ENCODE measurements at regions not wholly inside any gene's neighbourhood (a gene's known extent, or its start where the extent isn't known, plus 50 kb on each side); places are given as distances from the start of the nearest gene placed in this dataset.
"Not testable (repeated sequence)": the region's sequence is repeated elsewhere in the genome, so short reads cannot be mapped to it uniquely, and the experiment has no call there.

- H3K27me3 ChIP-seq (ENCODE audit: control insufficient read depth in 2 of 2, insufficient read depth in 1 of 2, low read length in 1 of 2): no peaks in the 10 kb centered on the region
- no peak overlapping the region for H3K4me3 ChIP-seq (ENCODE audit: low read length in 2 of 2)
- no peak overlapping the region for H3K27ac ChIP-seq (ENCODE audit: low read depth in 1 of 2, low read length in 1 of 2)
- no peaks in the 10 kb centered on the region for H3K36me3 ChIP-seq (ENCODE audit: control insufficient read depth in 2 of 2, insufficient read depth in 2 of 2, low read length in 1 of 2)
- H3K4me1 ChIP-seq (ENCODE audit: control insufficient read depth in 2 of 2, insufficient read depth in 2 of 2, low read length in 2 of 2): no peaks in the 10 kb centered on the region
- WGBS: 95% methylated on average over 5 of the region's 5 CpGs
- no peaks in the 10 kb centered on the region for H3K9me3 ChIP-seq (ENCODE audit: control insufficient read depth in 2 of 2, insufficient read depth in 1 of 2, low read length in 1 of 2)
- DNase-seq (ENCODE audit: low read depth in 6 of 9, low spot score in 9 of 9): no peak
Observed at GRCh38 chr12:126967152-126967551, 1299.8 kb upstream of the TMEM132C start.

DNA sequence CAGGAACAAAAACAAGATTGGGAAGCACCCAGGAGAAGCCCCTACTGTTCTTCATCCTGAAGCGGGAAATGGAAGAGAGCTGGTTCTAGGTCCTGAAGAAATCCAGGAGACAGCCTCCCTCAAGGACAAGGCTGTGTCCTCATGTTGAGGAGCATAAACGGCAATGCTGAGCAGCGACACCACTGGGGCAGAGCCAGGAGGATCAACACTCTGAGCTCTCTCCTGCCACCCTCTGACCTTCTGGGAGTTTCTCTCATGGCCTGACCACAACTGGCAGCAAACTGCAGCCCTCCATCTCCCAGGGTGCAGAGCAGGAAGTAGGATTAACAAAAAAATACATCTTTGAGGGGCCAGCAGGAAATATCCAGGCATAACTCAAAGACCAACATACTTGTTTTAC, 1292.2 kb upstream of the TMEM132C start:
- H3K36me3 ChIP-seq (ENCODE audit: control insufficient read depth in 2 of 2, insufficient read depth in 2 of 2, low read length in 1 of 2): no peaks in the 10 kb centered on the region
- H3K4me3 ChIP-seq (ENCODE audit: low read length in 2 of 2): no peak overlapping the region
- H3K9me3 ChIP-seq (ENCODE audit: control insufficient read depth in 2 of 2, insufficient read depth in 1 of 2, low read length in 1 of 2): no peaks in the 10 kb centered on the region
- no peak for DNase-seq (ENCODE audit: low read depth in 6 of 9, low spot score in 9 of 9)
- no peaks in the 10 kb centered on the region for H3K4me1 ChIP-seq (ENCODE audit: control insufficient read depth in 2 of 2, insufficient read depth in 2 of 2, low read length in 2 of 2)
- WGBS: 81% methylated on average over 3 of the region's 3 CpGs
- H3K27me3 ChIP-seq (ENCODE audit: control insufficient read depth in 2 of 2, insufficient read depth in 1 of 2, low read length in 1 of 2): no peaks in the 10 kb centered on the region
- H3K27ac ChIP-seq (ENCODE audit: low read depth in 1 of 2, low read length in 1 of 2): no peak overlapping the region

DNA sequence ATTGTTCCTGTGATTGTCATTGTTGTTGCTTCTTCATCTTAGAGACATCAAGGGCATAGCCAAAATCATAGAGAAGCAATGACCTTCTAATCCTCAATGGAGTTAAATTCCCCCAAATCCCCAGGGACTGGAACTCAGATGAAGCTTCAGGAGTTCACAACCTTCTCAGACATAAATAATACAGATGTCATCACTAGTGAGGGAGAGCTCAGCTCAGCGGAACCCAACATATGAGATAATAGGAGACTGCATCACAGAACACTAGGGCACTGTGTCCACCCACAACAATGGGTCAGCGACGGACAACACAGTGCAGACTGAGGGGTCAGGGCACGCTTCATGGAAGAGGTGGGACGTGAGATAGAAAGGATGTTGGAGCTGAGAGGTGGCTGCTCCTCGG, 1290.4 kb upstream of the TMEM132C start:
- no peak for DNase-seq (ENCODE audit: low read depth in 6 of 9, low spot score in 9 of 9)
- Histone ChIP-seq H3K4me3 (ENCODE audit: low read length in 2 of 2) (no peak overlapping the region), H3K4me1 (ENCODE audit: control insufficient read depth in 2 of 2, insufficient read depth in 2 of 2, low read length in 2 of 2) (no peaks in the 10 kb centered on the region), H3K27ac (ENCODE audit: low read depth in 1 of 2, low read length in 1 of 2) (no peak overlapping the region), H3K27me3 (ENCODE audit: control insufficient read depth in 2 of 2, insufficient read depth in 1 of 2, low read length in 1 of 2) (no peaks in the 10 kb centered on the region), H3K9me3 (ENCODE audit: control insufficient read depth in 2 of 2, insufficient read depth in 1 of 2, low read length in 1 of 2) (no peaks in the 10 kb centered on the region), H3K36me3 (ENCODE audit: control insufficient read depth in 2 of 2, insufficient read depth in 2 of 2, low read length in 1 of 2) (no peaks in the 10 kb centered on the region)
- WGBS: 82% methylated on average over 6 of the region's 6 CpGs

GRCh38 chr12:126979564-126979963, 1287.4 kb upstream of the TMEM132C start:
- H3K27ac ChIP-seq (ENCODE audit: low read depth in 1 of 2, low read length in 1 of 2); H3K4me1 ChIP-seq (ENCODE audit: control insufficient read depth in 2 of 2, insufficient read depth in 2 of 2, low read length in 2 of 2); DNase-seq (ENCODE audit: low read depth in 6 of 9, low spot score in 9 of 9); H3K36me3 ChIP-seq (ENCODE audit: control insufficient read depth in 2 of 2, insufficient read depth in 2 of 2, low read length in 1 of 2); H3K4me3 ChIP-seq (ENCODE audit: low read length in 2 of 2); H3K27me3 ChIP-seq (ENCODE audit: control insufficient read depth in 2 of 2, insufficient read depth in 1 of 2, low read length in 1 of 2); H3K9me3 ChIP-seq (ENCODE audit: control insufficient read depth in 2 of 2, insufficient read depth in 1 of 2, low read length in 1 of 2): not testable (repeated sequence)
- WGBS: 94% methylated on average over 2 of the region's 2 CpGs

GRCh38 chr12:126982707-126983106, 1284.3 kb upstream of the TMEM132C start:
- no peak for DNase-seq (ENCODE audit: low read depth in 6 of 9, low spot score in 9 of 9)
- Histone ChIP-seq H3K27me3 (ENCODE audit: control insufficient read depth in 2 of 2, insufficient read depth in 1 of 2, low read length in 1 of 2) (no peaks in the 10 kb centered on the region), H3K27ac (ENCODE audit: low read depth in 1 of 2, low read length in 1 of 2) (no peak overlapping the region), H3K4me1 (ENCODE audit: control insufficient read depth in 2 of 2, insufficient read depth in 2 of 2, low read length in 2 of 2) (no peaks in the 10 kb centered on the region), H3K36me3 (ENCODE audit: control insufficient read depth in 2 of 2, insufficient read depth in 2 of 2, low read length in 1 of 2) (no peaks in the 10 kb centered on the region), H3K4me3 (ENCODE audit: low read length in 2 of 2) (no peak overlapping the region), H3K9me3 (ENCODE audit: control insufficient read depth in 2 of 2, insufficient read depth in 1 of 2, low read length in 1 of 2) (peaks cover 0 to 9% of the 10 kb centered on the region in 2 donors)
- WGBS: 77% methylated on average over 1 of the region's 1 CpG

- WGBS: 85% methylated on average over 2 of the region's 2 CpGs
- H3K27ac ChIP-seq (ENCODE audit: low read depth in 1 of 2, low read length in 1 of 2); H3K4me1 ChIP-seq (ENCODE audit: control insufficient read depth in 2 of 2, insufficient read depth in 2 of 2, low read length in 2 of 2): not testable (repeated sequence)
Observed at GRCh38 chr12:126983735-126984134, 1283.2 kb upstream of the TMEM132C start.

DNA sequence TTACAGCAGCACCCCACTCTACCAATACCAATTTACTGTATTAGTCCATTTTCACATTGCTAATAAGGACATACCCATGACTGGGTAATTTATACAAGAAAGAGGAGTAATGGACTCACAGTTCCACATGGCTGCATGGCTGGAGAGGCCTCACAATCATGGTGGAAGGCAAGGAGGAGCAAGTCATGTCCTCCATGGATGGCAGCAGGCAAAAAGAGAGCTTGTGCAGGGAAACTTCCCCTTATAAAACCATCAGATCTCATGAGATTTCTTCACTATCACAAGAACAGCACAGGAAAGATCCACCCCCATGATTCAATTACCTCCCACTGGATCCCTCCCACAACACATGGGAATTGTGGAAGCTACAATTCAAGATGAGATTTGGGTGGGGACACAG, 1281.3 kb upstream of the TMEM132C start:
- not testable (repeated sequence) for H3K27ac ChIP-seq (ENCODE audit: low read depth in 1 of 2, low read length in 1 of 2); H3K36me3 ChIP-seq (ENCODE audit: control insufficient read depth in 2 of 2, insufficient read depth in 2 of 2, low read length in 1 of 2); H3K4me3 ChIP-seq (ENCODE audit: low read length in 2 of 2); H3K4me1 ChIP-seq (ENCODE audit: control insufficient read depth in 2 of 2, insufficient read depth in 2 of 2, low read length in 2 of 2); DNase-seq (ENCODE audit: low read depth in 6 of 9, low spot score in 9 of 9); H3K27me3 ChIP-seq (ENCODE audit: control insufficient read depth in 2 of 2, insufficient read depth in 1 of 2, low read length in 1 of 2); H3K9me3 ChIP-seq (ENCODE audit: control insufficient read depth in 2 of 2, insufficient read depth in 1 of 2, low read length in 1 of 2)

More at GRCh38 chr12:126983735-126984134, 1283.2 kb upstream of the TMEM132C start:
- H3K36me3 ChIP-seq (ENCODE audit: control insufficient read depth in 2 of 2, insufficient read depth in 2 of 2, low read length in 1 of 2); DNase-seq (ENCODE audit: low read depth in 6 of 9, low spot score in 9 of 9); H3K27me3 ChIP-seq (ENCODE audit: control insufficient read depth in 2 of 2, insufficient read depth in 1 of 2, low read length in 1 of 2); H3K9me3 ChIP-seq (ENCODE audit: control insufficient read depth in 2 of 2, insufficient read depth in 1 of 2, low read length in 1 of 2); H3K4me3 ChIP-seq (ENCODE audit: low read length in 2 of 2): not testable (repeated sequence)

GRCh38 chr12:126989532-126989931, 1277.4 kb upstream of the TMEM132C start:
- Histone ChIP-seq H3K27ac (ENCODE audit: low read depth in 1 of 2, low read length in 1 of 2) (no peak overlapping the region), H3K36me3 (ENCODE audit: control insufficient read depth in 2 of 2, insufficient read depth in 2 of 2, low read length in 1 of 2) (no peaks in the 10 kb centered on the region), H3K27me3 (ENCODE audit: control insufficient read depth in 2 of 2, insufficient read depth in 1 of 2, low read length in 1 of 2) (no peaks in the 10 kb centered on the region), H3K4me3 (ENCODE audit: low read length in 2 of 2) (no peak overlapping the region), H3K9me3 (ENCODE audit: control insufficient read depth in 2 of 2, insufficient read depth in 1 of 2, low read length in 1 of 2) (peaks cover 0 to 6% of the 10 kb centered on the region in 2 donors), H3K4me1 (ENCODE audit: control insufficient read depth in 2 of 2, insufficient read depth in 2 of 2, low read length in 2 of 2) (no peaks in the 10 kb centered on the region)
- WGBS: 76% methylated on average over 2 of the region's 2 CpGs
- DNase-seq (ENCODE audit: low read depth in 6 of 9, low spot score in 9 of 9): no peak

- no peak overlapping the region for H3K27ac ChIP-seq (ENCODE audit: low read depth in 1 of 2, low read length in 1 of 2)
- H3K9me3 ChIP-seq (ENCODE audit: control insufficient read depth in 2 of 2, insufficient read depth in 1 of 2, low read length in 1 of 2): no peaks in the 10 kb centered on the region
- no peak for DNase-seq (ENCODE audit: low read depth in 6 of 9, low spot score in 9 of 9)
- H3K4me1 ChIP-seq (ENCODE audit: control insufficient read depth in 2 of 2, insufficient read depth in 2 of 2, low read length in 2 of 2): no peaks in the 10 kb centered on the region
- H3K4me3 ChIP-seq (ENCODE audit: low read length in 2 of 2): no peak overlapping the region
- H3K27me3 ChIP-seq (ENCODE audit: control insufficient read depth in 2 of 2, insufficient read depth in 1 of 2, low read length in 1 of 2): no peaks in the 10 kb centered on the region
- no peaks in the 10 kb centered on the region for H3K36me3 ChIP-seq (ENCODE audit: control insufficient read depth in 2 of 2, insufficient read depth in 2 of 2, low read length in 1 of 2)
- 94% methylated on average over 9 of the region's 9 CpGs for WGBS
Observed at GRCh38 chr12:126993898-126994297, 1273.1 kb upstream of the TMEM132C start.

GRCh38 chr12:126994599-126994998, 1272.4 kb upstream of the TMEM132C start:
- Histone ChIP-seq H3K36me3 (ENCODE audit: control insufficient read depth in 2 of 2, insufficient read depth in 2 of 2, low read length in 1 of 2) (no peaks in the 10 kb centered on the region), H3K27me3 (ENCODE audit: control insufficient read depth in 2 of 2, insufficient read depth in 1 of 2, low read length in 1 of 2) (no peaks in the 10 kb centered on the region), H3K9me3 (ENCODE audit: control insufficient read depth in 2 of 2, insufficient read depth in 1 of 2, low read length in 1 of 2) (no peaks in the 10 kb centered on the region), H3K4me1 (ENCODE audit: control insufficient read depth in 2 of 2, insufficient read depth in 2 of 2, low read length in 2 of 2) (no peaks in the 10 kb centered on the region), H3K4me3 (ENCODE audit: low read length in 2 of 2) (no peak overlapping the region), H3K27ac (ENCODE audit: low read depth in 1 of 2, low read length in 1 of 2) (no peak overlapping the region)
- 88% methylated on average over 4 of the region's 4 CpGs for WGBS
- no peak for DNase-seq (ENCODE audit: low read depth in 6 of 9, low spot score in 9 of 9)
